Naive thymus-derived CD8-positive, alpha-beta T cell (primary cell): ENCODE measurements at regions not wholly inside any gene's neighbourhood (a gene's known extent, or its start where the extent isn't known, plus 50 kb on each side); places are given as distances from the start of the nearest gene placed in this dataset.
A peak's percentile ranks its signal among the peaks of the same experiment; 100 is the strongest.

ENCODE experiments used
- ATAC-seq, 2 donors: fragments of 150-1000 bp; cut with Tn5 transposase in 1 of 2; sonication (Bioruptor Pico), chemical (Tn5 transposase) in 1 of 2; 1 replicate in 1 of 2; 2 replicates in 1 of 2; pipeline ENCODE4 v1.10.0; 2021; ENCODE audit warnings: mild to moderate bottlenecking in 2 of 2, moderate library complexity in 2 of 2
- POLR2A ChIA-PET: fragments of 350-600 bp; sonication (Branson Sonifier 250); formaldehyde crosslinking; loops from one replicate; lab custom pipeline; 2021; ENCODE audit warnings: antibody characterized with exemption; lab: Charles Lee
- DNase-seq, 10 donors: peaks; one replicate each; pipeline versions ENCODE4 v3.0.0 to v3.0.0-alpha.2; 2020 to 2022
- H3K27ac Mint-ChIP-seq, 10 donors: one replicate each; pipeline ENCODE4 v1.8.0; 2020 to 2022; ENCODE audit warnings: mild to moderate bottlenecking in 10 of 10, mixed read lengths in 10 of 10, moderate library complexity in 4 of 10, inconsistent platforms in 1 of 10
- H3K27me3 Mint-ChIP-seq, 5 donors: one replicate each; pipeline ENCODE4 v1.8.0; 2021 to 2022; ENCODE audit warnings: mixed read lengths in 5 of 5
- H3K36me3 Mint-ChIP-seq, 3 donors: one replicate each; pipeline ENCODE4 v1.8.0; 2020 to 2022; ENCODE audit warnings: mixed read lengths in 3 of 3, mild to moderate bottlenecking in 2 of 3, inconsistent platforms in 1 of 3
- H3K4me1 Mint-ChIP-seq, 4 donors: one replicate each; pipeline ENCODE4 v1.8.0; 2021 to 2022; ENCODE audit warnings: mixed read lengths in 4 of 4
- H3K4me3 Mint-ChIP-seq, 10 donors: one replicate each; pipeline ENCODE4 v1.8.0; 2020 to 2022; ENCODE audit warnings: mild to moderate bottlenecking in 10 of 10, mixed read lengths in 10 of 10, moderate library complexity in 6 of 10, inconsistent platforms in 1 of 10
- H3K9me3 Mint-ChIP-seq, 9 donors: one replicate each; pipeline ENCODE4 v1.8.0; 2020 to 2022; ENCODE audit warnings: mixed read lengths in 9 of 9, mild to moderate bottlenecking in 3 of 9, inconsistent platforms in 1 of 9, moderate library complexity in 1 of 9

DNA sequence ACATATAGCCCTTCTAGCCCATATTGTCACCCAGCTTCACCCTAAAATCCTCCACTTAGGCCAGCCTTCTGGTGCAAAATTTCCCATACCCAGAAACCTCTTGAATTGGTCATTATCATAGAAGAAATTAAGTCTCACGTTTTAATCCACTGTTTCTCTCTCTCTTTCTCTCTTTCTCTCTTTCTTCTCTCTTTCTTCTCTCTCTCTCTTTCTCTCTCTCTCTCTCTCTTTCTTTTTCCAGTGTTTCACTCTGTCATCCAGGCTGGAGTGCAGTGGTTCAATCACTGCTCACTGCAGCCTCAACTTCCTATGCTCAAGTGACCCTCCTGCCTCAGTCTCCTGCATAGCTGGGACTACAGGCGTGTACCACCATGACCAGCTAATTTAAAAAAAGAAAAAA, 363.4 kb downstream of the TMEM167A start:
- POLR2A ChIA-PET = no interaction called here
- H3K4me3 Mint-ChIP-seq = no peak overlapping the region
- H3K27me3 Mint-ChIP-seq = peaks cover 0 to 9% (median 1%) of the 10 kb centered on the region in 5 donors
- ATAC-seq = no peak
- DNase-seq = no peak
- H3K27ac Mint-ChIP-seq = no peak overlapping the region
- peaks cover 0 to 3% (median 0%) of the 10 kb centered on the region in 9 donors for H3K9me3 Mint-ChIP-seq
- no peaks in the 10 kb centered on the region for H3K4me1 Mint-ChIP-seq
- H3K36me3 Mint-ChIP-seq = no peaks in the 10 kb centered on the region

DNA sequence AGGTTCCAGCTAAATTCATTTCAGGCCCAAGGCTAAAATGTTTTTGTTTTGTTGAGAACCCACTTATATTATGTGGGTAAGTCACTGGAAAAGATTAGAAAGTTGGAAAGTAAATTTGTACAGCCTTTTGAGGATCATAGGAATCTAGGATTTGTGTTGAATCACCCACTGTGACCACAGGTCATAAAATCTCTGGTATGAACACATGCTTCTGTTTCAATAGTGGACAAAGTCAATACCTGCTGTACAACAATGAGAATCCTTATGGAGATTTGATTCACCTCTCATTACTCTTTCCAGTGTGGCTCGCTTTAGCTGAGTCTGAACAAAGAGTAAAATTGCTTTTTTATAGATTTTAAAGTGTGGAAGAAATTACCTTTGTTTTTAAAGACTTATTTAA, 369.5 kb downstream of the TMEM167A start:
- no peak overlapping the region for H3K27ac Mint-ChIP-seq
- peaks cover 0 to 2% (median 0%) of the 10 kb centered on the region in 4 donors for H3K4me1 Mint-ChIP-seq
- H3K27me3 Mint-ChIP-seq = peaks cover 0 to 15% (median 2%) of the 10 kb centered on the region in 5 donors
- ATAC-seq (no peak), DNase-seq (no peak)
- POLR2A ChIA-PET = no interaction called here
- no peaks in the 10 kb centered on the region for H3K36me3 Mint-ChIP-seq
- peaks cover 0 to 13% (median 0%) of the 10 kb centered on the region in 9 donors for H3K9me3 Mint-ChIP-seq
- no peak overlapping the region for H3K4me3 Mint-ChIP-seq

DNA sequence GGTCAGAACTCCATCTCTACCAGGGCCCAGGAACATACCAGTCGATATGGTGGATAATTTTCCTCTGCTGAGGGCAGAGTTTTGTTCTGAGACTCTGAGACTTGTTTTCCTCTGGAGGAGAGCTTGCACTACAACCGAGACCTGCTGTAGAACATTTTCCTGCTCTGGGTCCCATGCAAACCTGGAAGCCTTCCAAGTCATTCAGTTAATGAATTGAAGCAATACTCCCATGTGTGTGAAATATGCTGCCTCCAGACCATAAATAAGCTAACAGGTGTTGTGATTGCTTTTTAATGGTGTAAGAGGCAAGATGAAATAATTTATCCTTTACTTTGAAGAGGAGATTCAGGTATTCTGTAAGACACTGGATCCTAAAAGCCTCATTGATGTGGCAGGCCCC, 372.8 kb downstream of the TMEM167A start:
- POLR2A ChIA-PET = no interaction called here
- H3K36me3 Mint-ChIP-seq = no peaks in the 10 kb centered on the region
- no peak overlapping the region for H3K27ac Mint-ChIP-seq
- H3K27me3 Mint-ChIP-seq = peaks cover 0 to 12% (median 3%) of the 10 kb centered on the region in 5 donors
- ATAC-seq (no peak), DNase-seq (no peak)
- peaks cover 0 to 13% (median 0%) of the 10 kb centered on the region in 9 donors for H3K9me3 Mint-ChIP-seq
- H3K4me3 Mint-ChIP-seq = no peak overlapping the region
- peaks cover 0 to 2% (median 0%) of the 10 kb centered on the region in 4 donors for H3K4me1 Mint-ChIP-seq

DNA sequence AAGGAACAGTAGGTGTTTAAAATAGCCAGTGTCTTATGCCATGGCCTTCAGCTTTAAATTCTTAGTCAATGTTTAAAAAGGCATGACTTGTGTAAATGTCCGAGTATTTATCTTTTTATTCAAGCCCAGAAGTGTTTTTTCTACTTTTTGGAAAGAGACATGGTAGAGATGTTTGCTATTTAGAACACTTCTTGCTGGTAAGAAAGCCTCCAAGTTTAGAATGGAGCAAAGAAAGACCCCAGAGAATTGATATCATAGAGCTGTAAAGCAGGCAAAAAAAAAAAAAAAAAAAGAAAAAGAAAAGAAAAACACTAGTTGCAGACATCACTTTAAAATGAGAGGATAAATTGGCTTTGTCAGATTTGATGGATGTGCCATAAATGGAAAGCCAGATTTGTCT, 375.1 kb downstream of the TMEM167A start:
- POLR2A ChIA-PET = no interaction called here
- peaks cover 0 to 4% (median 0%) of the 10 kb centered on the region in 5 donors for H3K27me3 Mint-ChIP-seq
- no peak for DNase-seq
- no peak overlapping the region for H3K4me3 Mint-ChIP-seq
- no peaks in the 10 kb centered on the region for H3K36me3 Mint-ChIP-seq
- no peak for ATAC-seq
- no peak overlapping the region for H3K27ac Mint-ChIP-seq
- peaks cover 0 to 13% (median 0%) of the 10 kb centered on the region in 9 donors for H3K9me3 Mint-ChIP-seq
- no peaks in the 10 kb centered on the region for H3K4me1 Mint-ChIP-seq

GRCh38 chr5:82699737-82700136, 377.5 kb downstream of the TMEM167A start:
- Mint-ChIP-seq H3K4me1 (no peaks in the 10 kb centered on the region), H3K27ac (no peak overlapping the region), H3K27me3 (peaks cover 0 to 4% (median 0%) of the 10 kb centered on the region in 5 donors), H3K36me3 (no peaks in the 10 kb centered on the region), H3K4me3 (no peak overlapping the region), H3K9me3 (no peaks in the 10 kb centered on the region)
- no peak for ATAC-seq
- POLR2A ChIA-PET = no interaction called here
- no peak for DNase-seq

- no peak for ATAC-seq
- Mint-ChIP-seq H3K9me3 (no peaks in the 10 kb centered on the region), H3K4me3 (no peak overlapping the region), H3K4me1 (no peaks in the 10 kb centered on the region), H3K27me3 (peaks cover 0 to 4% (median 0%) of the 10 kb centered on the region in 5 donors), H3K36me3 (no peaks in the 10 kb centered on the region), H3K27ac (no peak overlapping the region)
- no peak for DNase-seq
- POLR2A ChIA-PET = no interaction called here
Measured at GRCh38 chr5:82698026-82698425, 379.2 kb downstream of the TMEM167A start.

DNA sequence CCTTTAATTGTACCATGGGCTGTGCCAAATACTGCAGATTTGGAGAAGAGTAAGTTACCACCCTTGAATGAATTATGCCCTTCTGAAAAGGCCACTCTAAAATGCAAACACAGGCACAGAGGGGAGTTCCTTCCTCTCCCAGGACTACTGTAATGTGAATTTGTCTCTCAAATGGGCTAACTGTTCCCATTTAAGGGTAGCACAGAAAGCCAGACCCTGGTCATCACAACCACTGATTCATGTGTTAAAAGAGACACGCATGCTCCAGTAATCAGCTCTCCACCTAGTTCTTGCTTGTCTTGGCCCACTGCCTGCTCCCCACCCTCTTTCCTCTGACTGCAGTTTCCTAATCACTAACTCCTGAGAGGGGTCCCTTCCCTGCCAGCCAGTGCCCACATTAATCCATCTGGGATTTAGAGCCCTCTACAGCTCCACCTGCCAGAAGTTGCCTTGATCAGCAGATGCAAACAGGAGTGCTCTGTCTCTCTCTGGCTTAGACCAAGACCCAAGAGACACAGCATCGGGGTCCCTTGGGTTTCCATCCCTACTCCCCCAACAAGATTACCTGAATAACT, 382.4 kb downstream of the TMEM167A start:
- H3K36me3 Mint-ChIP-seq = no peaks in the 10 kb centered on the region
- H3K27me3 Mint-ChIP-seq = peaks cover 0 to 1% (median 0%) of the 10 kb centered on the region in 5 donors
- DNase-seq (no peak), ATAC-seq (no peak)
- H3K4me3 Mint-ChIP-seq = no peak overlapping the region
- no peaks in the 10 kb centered on the region for H3K9me3 Mint-ChIP-seq
- H3K27ac Mint-ChIP-seq = no peak overlapping the region
- H3K4me1 Mint-ChIP-seq = peaks cover 0 to 3% (median 0%) of the 10 kb centered on the region in 4 donors
- POLR2A ChIA-PET = no interaction called here

- DNase-seq (no peak), ATAC-seq (no peak)
- no peak overlapping the region for H3K4me3 Mint-ChIP-seq
- POLR2A ChIA-PET = no interaction called here
- no peak overlapping the region for H3K27ac Mint-ChIP-seq
- no peaks in the 10 kb centered on the region for H3K27me3 Mint-ChIP-seq
- H3K36me3 Mint-ChIP-seq = no peaks in the 10 kb centered on the region
- peaks cover 0 to 6% (median 0%) of the 10 kb centered on the region in 4 donors for H3K4me1 Mint-ChIP-seq
- H3K9me3 Mint-ChIP-seq = no peaks in the 10 kb centered on the region
Measured at GRCh38 chr5:82692826-82693225, 384.4 kb downstream of the TMEM167A start.

GRCh38 chr5:82684659-82685058, 392.5 kb downstream of the TMEM167A start:
- Mint-ChIP-seq H3K27ac (no peak overlapping the region), H3K4me3 (no peak overlapping the region), H3K4me1 (peaks cover 0 to 3% (median 0%) of the 10 kb centered on the region in 4 donors), H3K9me3 (no peaks in the 10 kb centered on the region), H3K36me3 (no peaks in the 10 kb centered on the region), H3K27me3 (no peaks in the 10 kb centered on the region)
- DNase-seq (no peak), ATAC-seq (no peak)
- POLR2A ChIA-PET = no interaction called here

DNA sequence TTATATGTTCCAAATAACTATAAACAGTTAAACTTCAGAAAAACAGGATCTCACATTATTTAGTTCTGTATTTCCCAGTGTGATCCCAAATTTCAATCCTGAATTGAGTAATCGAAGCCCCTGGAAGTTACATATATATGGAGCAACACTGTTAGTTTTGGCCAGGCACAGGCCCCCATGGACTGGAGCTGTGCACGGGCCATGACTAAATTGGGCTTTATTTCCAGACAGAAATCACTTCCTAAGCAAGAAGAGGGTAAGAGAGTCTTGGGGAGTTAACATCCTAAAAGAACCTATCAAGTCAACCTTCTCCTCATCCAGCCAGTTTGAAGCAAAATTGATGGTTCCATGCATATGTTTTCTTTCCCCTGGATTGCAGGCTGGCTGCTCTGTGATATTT, 393.0 kb downstream of the TMEM167A start:
- H3K27ac Mint-ChIP-seq = no peak overlapping the region
- peaks cover 0 to under 1% (median 0%) of the 10 kb centered on the region in 4 donors for H3K4me1 Mint-ChIP-seq
- H3K27me3 Mint-ChIP-seq = no peaks in the 10 kb centered on the region
- ATAC-seq = no peak
- no peak for DNase-seq
- POLR2A ChIA-PET = no interaction called here
- no peak overlapping the region for H3K4me3 Mint-ChIP-seq
- H3K9me3 Mint-ChIP-seq = no peaks in the 10 kb centered on the region
- H3K36me3 Mint-ChIP-seq = no peaks in the 10 kb centered on the region

- no peak for ATAC-seq
- POLR2A ChIA-PET = no interaction called here
- no peak overlapping the region for H3K27ac Mint-ChIP-seq
- no peaks in the 10 kb centered on the region for H3K27me3 Mint-ChIP-seq
- DNase-seq = no peak
- H3K9me3 Mint-ChIP-seq = peaks cover 0 to 2% (median 0%) of the 10 kb centered on the region in 9 donors
- no peaks in the 10 kb centered on the region for H3K36me3 Mint-ChIP-seq
- peaks cover 8 to 16% (median 14%) of the 10 kb centered on the region in 4 donors for H3K4me1 Mint-ChIP-seq
- no peak overlapping the region for H3K4me3 Mint-ChIP-seq
Measured at GRCh38 chr5:82679660-82680059, 397.5 kb downstream of the TMEM167A start.

DNA sequence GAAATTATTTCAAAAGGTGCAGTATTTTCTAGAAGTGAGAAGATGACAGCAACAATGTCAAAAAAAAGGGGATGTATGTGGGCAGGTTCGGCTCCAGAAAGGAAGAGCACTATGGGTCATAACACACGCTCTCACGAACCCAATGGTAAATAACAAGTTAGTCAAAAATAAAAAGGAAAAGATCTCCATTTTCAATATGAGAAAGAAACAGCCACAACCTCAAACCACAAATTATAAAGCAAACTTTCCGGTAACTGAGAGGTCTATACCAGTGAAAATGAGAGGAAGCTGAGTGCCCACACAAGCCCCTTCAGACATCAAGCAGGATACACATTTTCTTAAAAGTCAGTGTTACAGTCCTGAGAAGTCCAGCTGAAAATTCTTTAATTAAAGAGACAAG, 398.5 kb upstream of the RPS23 start:
- H3K27ac Mint-ChIP-seq = peak overlapping the region in 7 of 10 donors; percentile 2 to 49 (median 33)
- H3K9me3 Mint-ChIP-seq = peaks cover 0 to 5% (median 0%) of the 10 kb centered on the region in 9 donors
- H3K4me1 Mint-ChIP-seq = peaks cover 8 to 16% (median 14%) of the 10 kb centered on the region in 4 donors
- no peaks in the 10 kb centered on the region for H3K36me3 Mint-ChIP-seq
- peak overlapping the region in 9 of 10 donors; percentile 5 to 64 (median 54) for H3K4me3 Mint-ChIP-seq
- ATAC-seq (peak in 1 of 2 donors; percentile 47), DNase-seq (no peak)
- H3K27me3 Mint-ChIP-seq = peaks cover 0 to 1% (median 0%) of the 10 kb centered on the region in 5 donors
- POLR2A ChIA-PET = no interaction called here

DNA sequence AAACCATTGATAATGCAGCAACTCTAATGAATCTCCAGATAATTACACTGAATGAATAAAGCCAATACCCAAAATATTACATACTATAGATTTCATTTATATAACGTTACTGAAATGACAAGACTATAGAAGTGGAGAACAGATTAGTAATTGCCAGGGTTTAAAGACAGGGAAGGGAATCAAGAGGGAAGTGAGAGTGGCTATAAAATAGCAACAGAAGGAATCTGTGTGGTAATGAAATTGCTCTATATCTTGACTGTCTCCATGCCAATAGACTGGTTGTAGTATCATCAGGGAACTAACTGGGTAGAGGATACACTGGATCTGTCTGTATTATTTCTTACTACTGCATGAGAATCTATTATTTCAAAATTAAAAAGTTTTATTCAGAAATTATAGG, 396.5 kb upstream of the RPS23 start:
- POLR2A ChIA-PET = no interaction called here
- Mint-ChIP-seq H3K4me1 (peaks cover 8 to 16% (median 14%) of the 10 kb centered on the region in 4 donors), H3K9me3 (peaks cover 0 to 5% (median 0%) of the 10 kb centered on the region in 9 donors), H3K27ac (no peak overlapping the region), H3K4me3 (no peak overlapping the region), H3K27me3 (peaks cover 0 to 1% (median 0%) of the 10 kb centered on the region in 5 donors), H3K36me3 (no peaks in the 10 kb centered on the region)
- ATAC-seq (no peak), DNase-seq (no peak)
